Astrocyte of the spinal cord (primary cell): ENCODE measurements at regions not wholly inside any gene's neighbourhood (a gene's known extent, or its start where the extent isn't known, plus 50 kb on each side); places are given as distances from the start of the nearest gene placed in this dataset.

Source experiments
- DNase-seq: peaks from one replicate; pipeline ENCODE4 v3.0.0; 2011; ENCODE audit warnings: low read depth, low spot score
- H3K4me3 ChIP-seq: 2 replicates; pipeline ENCODE4 v1.5.1; 2011; ENCODE audit warnings: low read depth, mild to moderate bottlenecking, low read length, moderate library complexity
- CTCF ChIP-seq: IDR thresholded peaks from 2 replicates; pipeline ENCODE4 v1.5.1; 2012; ENCODE audit warnings: low read depth, mild to moderate bottlenecking, low read length, inconsistent platforms
- in situ Hi-C: cut with HindIII; loops from 2 replicates; pipeline ENCODE4 v1.10.0; 2017; ENCODE audit warnings: low sequenced_read_pairs

- in situ Hi-C loops: no loop called here
- no peak for TF ChIP-seq CTCF
Observed at GRCh38 chr13:38635030-38635429, 51.8 kb upstream of the FREM2 start.

DNA sequence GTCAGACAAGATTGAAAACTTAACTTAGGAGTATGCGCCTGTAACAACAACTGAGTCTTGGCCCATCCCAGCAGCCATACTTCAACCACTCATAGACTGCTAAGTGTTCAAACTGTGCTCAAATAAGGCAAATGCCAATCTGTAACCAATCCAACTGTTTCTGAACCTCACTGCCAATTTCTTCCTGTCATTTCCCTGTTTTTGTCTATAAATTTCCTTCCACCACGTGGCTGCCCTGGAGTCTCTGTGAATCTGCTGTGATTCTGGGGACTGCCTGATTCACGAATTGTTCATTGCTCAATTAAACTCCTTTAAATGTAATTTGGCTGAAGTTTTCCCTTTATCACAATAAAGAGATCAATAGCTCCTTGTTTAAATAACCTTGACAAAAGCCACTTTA, 50.8 kb upstream of the FREM2 start:
- no peak for DNase-seq
- in situ Hi-C loops: no loop called here
- H3K4me3 ChIP-seq: no peak overlapping the region
- TF ChIP-seq CTCF: no peak

More at GRCh38 chr13:38635030-38635429, 51.8 kb upstream of the FREM2 start:
- no peak for DNase-seq
- H3K4me3 ChIP-seq: no peak overlapping the region

DNA sequence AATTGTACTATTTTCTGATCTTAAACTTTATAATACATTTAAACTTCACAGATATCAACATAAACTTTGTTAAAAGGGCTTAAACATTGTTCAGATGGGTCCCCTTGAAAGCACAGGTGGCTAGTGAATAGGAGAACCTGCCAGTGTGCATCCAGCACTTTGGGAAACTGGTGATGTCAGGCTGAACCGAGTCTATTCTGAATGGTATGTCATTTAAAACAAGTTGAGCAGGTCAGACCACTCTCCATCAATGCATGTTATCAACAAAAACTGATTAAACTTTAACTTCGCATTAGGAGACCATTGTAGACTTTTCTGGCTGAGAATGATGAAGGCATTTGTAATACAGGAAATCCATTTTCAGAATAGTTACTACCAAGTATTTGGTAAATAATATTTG, 50.1 kb upstream of the FREM2 start:
- TF ChIP-seq CTCF: no peak
- no peak overlapping the region for H3K4me3 ChIP-seq
- DNase-seq: no peak
- in situ Hi-C loops: no loop called here
